ENCODE measurements at regions not wholly inside any gene's neighbourhood (a gene's known extent, or its start where the extent isn't known, plus 50 kb on each side); places are given as distances from the start of the nearest gene placed in this dataset.

DNA sequence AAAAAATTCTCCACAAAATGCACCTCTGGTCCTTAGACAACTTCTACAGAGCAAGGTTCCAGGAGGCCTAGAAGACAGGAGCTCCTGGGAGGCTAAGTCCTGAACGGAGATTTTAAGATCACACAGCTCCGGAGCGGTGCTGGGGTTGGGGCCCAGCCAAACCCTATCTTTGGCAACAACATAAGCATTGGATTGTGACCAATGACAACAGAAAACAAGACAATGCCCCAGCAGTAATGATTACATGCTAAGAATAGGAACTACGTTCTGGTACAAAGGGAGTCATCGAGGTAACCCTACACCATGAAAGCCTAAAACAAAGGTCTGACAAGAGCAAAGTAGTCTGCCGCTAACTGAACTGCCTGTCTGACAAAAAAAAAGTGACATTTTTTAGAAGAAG is 171.2 kb downstream of the CMPK2 start:
- no CpG with 5 or more reads among the region's 6 CpGs for WGBS (ENCODE audit: extremely low coverage, insufficient read length, low lambda C conversion rate)
- no peaks in the 10 kb centered on the region for H3K23me2 ChIP-seq (ENCODE audit: insufficient read length, low read depth, low read length, poor library complexity, severe bottlenecking)
- H3K79me2 ChIP-seq (ENCODE audit: insufficient read depth, low read length): no peaks in the 10 kb centered on the region
- H4K91ac ChIP-seq (ENCODE audit: insufficient read length, low read depth, low read length): no peak overlapping the region
- H3K4me1 ChIP-seq (ENCODE audit: insufficient read depth, low read length): 0 out of 2 replicates have a peak, but pooled peaks cover 2% of the 10 kb centered on the region
- no peak overlapping the region for H3K14ac ChIP-seq (ENCODE audit: insufficient read depth, low read length)
- TF ChIP-seq, protein P1, sequence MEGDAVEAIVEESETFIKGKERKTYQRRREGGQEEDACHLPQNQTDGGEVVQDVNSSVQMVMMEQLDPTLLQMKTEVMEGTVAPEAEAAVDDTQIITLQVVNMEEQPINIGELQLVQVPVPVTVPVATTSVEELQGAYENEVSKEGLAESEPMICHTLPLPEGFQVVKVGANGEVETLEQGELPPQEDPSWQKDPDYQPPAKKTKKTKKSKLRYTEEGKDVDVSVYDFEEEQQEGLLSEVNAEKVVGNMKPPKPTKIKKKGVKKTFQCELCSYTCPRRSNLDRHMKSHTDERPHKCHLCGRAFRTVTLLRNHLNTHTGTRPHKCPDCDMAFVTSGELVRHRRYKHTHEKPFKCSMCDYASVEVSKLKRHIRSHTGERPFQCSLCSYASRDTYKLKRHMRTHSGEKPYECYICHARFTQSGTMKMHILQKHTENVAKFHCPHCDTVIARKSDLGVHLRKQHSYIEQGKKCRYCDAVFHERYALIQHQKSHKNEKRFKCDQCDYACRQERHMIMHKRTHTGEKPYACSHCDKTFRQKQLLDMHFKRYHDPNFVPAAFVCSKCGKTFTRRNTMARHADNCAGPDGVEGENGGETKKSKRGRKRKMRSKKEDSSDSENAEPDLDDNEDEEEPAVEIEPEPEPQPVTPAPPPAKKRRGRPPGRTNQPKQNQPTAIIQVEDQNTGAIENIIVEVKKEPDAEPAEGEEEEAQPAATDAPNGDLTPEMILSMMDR (conservative IDR thresholded peaks at IDR 0.05): no peak
- H3K9me3 Mint-ChIP-seq: no peaks in the 10 kb centered on the region
- H3K18ac ChIP-seq (ENCODE audit: insufficient read length, low read depth, low read length): no peak overlapping the region
- no peaks in the 10 kb centered on the region for H4K20me1 ChIP-seq (ENCODE audit: control insufficient read depth, insufficient read depth, insufficient read length)
- no peak overlapping the region for H3T11ph ChIP-seq (ENCODE audit: low read length)
- no peak for DNase-seq
- no peak overlapping the region for H2BK15ac ChIP-seq (ENCODE audit: low read depth, low read length)
- no peaks in the 10 kb centered on the region for H3K79me1 ChIP-seq (ENCODE audit: insufficient read depth, low read depth, low read length, poor library complexity, severe bottlenecking)
- H4K8ac ChIP-seq (replicated peaks; ENCODE audit: insufficient read length, low read depth, low read length): no peak overlapping the region
- H3K9me3 ChIP-seq (ENCODE audit: control insufficient read depth, low read depth, low read length): no peaks in the 10 kb centered on the region
- no peaks in the 10 kb centered on the region; the same call in 1 of the 2 replicates for H3K27me3 Mint-ChIP-seq (ENCODE audit: low read depth)
- H3K4me1 Mint-ChIP-seq: peaks cover 10 to 11% of the 10 kb centered on the region in 2 experiments
- H2BK120ac ChIP-seq (ENCODE audit: low read depth, low read length, poor library complexity, severe bottlenecking): no peak overlapping the region
- no peak overlapping the region for H3K27ac ChIP-seq (ENCODE audit: insufficient read length, low read depth, low read length)
- H3K27me3 ChIP-seq (ENCODE audit: insufficient read depth, low read length): no peaks in the 10 kb centered on the region
- H2AFZ ChIP-seq (ENCODE audit: low read length): no peak overlapping the region
- H2BK5ac ChIP-seq (ENCODE audit: insufficient read length, low read length): no peak overlapping the region
- no peak overlapping the region for H3K23ac ChIP-seq (ENCODE audit: insufficient read length, low read depth, low read length)
- no peak overlapping the region for H3K4me2 ChIP-seq (ENCODE audit: insufficient read depth, insufficient read length, low read length)
- H2BK20ac ChIP-seq (ENCODE audit: low read depth, low read length, poor library complexity, severe bottlenecking): no peak overlapping the region
- no peak overlapping the region for H3K9ac ChIP-seq (ENCODE audit: extremely low read depth, insufficient read length, low read length)
- no peak overlapping the region for H3K27ac Mint-ChIP-seq
- H4K5ac ChIP-seq (ENCODE audit: insufficient read length, low read depth, low read length): no peak overlapping the region
- no peak overlapping the region for H3K56ac ChIP-seq (ENCODE audit: insufficient read length, low read depth, low read length)
- H2AK5ac ChIP-seq (ENCODE audit: insufficient read length, low read length): no peak overlapping the region
- H2BK12ac ChIP-seq (ENCODE audit: insufficient read length, low read depth, low read length): no peak overlapping the region
- no peak overlapping the region for H3K4ac ChIP-seq (ENCODE audit: low read depth, low read length)
- no peak overlapping the region for H3K4me3 Mint-ChIP-seq
- H3K36me3 Mint-ChIP-seq (ENCODE audit: insufficient read depth in 1 of 3, low read depth in 3 of 3): no peaks in the 10 kb centered on the region

All from H9 (cell line).